Chondrocyte (in vitro differentiated cells): ENCODE measurements at regions not wholly inside any gene's neighbourhood (a gene's known extent, or its start where the extent isn't known, plus 50 kb on each side); places are given as distances from the start of the nearest gene placed in this dataset.

Source experiments
- DNase-seq: peaks from one replicate; pipeline ENCODE4 v3.0.0; 2021; ENCODE audit warnings: mixed read lengths, low spot score
- H3K27ac Mint-ChIP-seq: one replicate; pipeline ENCODE4 v1.8.0; 2021; ENCODE audit warnings: mild to moderate bottlenecking, moderate library complexity, mixed read lengths; ENCODE audit not compliant: unreplicated experiment
- H3K27me3 Mint-ChIP-seq: 2 replicates; pipeline ENCODE4 v1.8.0; 2021; ENCODE audit warnings: low read depth, mixed read lengths
- H3K36me3 Mint-ChIP-seq: 2 replicates; pipeline ENCODE4 v1.8.0; 2021; ENCODE audit warnings: low read depth, mixed read lengths
- H3K4me1 Mint-ChIP-seq: 2 replicates; pipeline ENCODE4 v1.8.0; 2021; ENCODE audit warnings: low read depth, mild to moderate bottlenecking, mixed read lengths
- H3K4me3 Mint-ChIP-seq: one replicate; pipeline ENCODE4 v1.8.0; 2021; ENCODE audit warnings: mild to moderate bottlenecking, moderate library complexity, mixed read lengths; ENCODE audit not compliant: unreplicated experiment
- H3K9me3 Mint-ChIP-seq: 2 replicates; pipeline ENCODE4 v1.8.0; 2021; ENCODE audit warnings: low read depth, mixed read lengths
- TF ChIP-seq, protein P1 (sequence below): fragments of 200-600 bp; sonication (generic); IDR thresholded peaks from 2 replicates; pipeline ENCODE4 v1.5.0; 2021; ENCODE audit warnings: antibody characterized with exemption, mild to moderate bottlenecking, moderate library complexity

DNA sequence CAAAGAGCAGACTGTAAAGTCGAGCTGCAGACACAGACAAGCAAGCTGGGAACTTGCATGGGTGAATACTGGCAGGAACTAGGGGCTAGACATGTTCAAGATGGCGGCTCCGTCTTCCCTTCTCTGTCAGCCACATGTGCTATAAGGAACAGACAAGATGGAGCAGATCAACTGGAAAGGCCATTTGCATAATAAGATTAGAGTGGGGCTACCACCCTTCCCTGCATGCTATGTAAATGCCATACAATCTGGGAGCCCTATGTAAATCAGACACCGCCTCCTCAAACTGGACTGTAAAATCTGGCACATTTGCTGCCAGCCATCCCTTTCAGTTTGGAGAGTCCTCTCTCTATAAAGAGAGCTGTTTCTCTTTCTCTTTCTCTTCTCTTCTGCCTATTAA lies 640.1 kb upstream of the CDH8 start:
- DNase-seq: no peak
- Mint-ChIP-seq H3K27me3 (no peaks in the 10 kb centered on the region), H3K27ac (no peak overlapping the region), H3K36me3 (no peaks in the 10 kb centered on the region), H3K9me3 (peaks cover 39% of the 10 kb centered on the region), H3K4me3 (no peak overlapping the region), H3K4me1 (no peaks in the 10 kb centered on the region)
- TF ChIP-seq, protein P1, sequence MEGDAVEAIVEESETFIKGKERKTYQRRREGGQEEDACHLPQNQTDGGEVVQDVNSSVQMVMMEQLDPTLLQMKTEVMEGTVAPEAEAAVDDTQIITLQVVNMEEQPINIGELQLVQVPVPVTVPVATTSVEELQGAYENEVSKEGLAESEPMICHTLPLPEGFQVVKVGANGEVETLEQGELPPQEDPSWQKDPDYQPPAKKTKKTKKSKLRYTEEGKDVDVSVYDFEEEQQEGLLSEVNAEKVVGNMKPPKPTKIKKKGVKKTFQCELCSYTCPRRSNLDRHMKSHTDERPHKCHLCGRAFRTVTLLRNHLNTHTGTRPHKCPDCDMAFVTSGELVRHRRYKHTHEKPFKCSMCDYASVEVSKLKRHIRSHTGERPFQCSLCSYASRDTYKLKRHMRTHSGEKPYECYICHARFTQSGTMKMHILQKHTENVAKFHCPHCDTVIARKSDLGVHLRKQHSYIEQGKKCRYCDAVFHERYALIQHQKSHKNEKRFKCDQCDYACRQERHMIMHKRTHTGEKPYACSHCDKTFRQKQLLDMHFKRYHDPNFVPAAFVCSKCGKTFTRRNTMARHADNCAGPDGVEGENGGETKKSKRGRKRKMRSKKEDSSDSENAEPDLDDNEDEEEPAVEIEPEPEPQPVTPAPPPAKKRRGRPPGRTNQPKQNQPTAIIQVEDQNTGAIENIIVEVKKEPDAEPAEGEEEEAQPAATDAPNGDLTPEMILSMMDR: no peak

DNA sequence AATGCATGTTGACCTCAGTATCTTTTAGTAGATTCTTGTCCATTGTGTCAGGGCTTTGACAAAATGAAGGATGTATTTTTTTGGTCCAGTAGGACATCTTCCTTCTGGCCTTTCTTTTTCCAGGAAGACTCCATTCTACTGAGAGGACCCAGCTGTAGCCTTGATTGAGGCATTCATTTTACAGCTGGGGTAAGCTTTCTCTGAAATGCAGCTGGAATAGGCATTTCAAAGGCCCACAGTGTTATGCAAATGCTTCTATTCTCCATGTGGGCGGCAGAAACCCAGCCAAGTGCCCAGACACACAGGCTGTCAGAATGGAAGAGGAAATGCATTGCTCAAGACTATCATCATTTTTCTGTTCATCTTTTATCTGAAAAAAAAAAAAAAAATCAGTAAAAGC lies 629.0 kb upstream of the CDH8 start:
- Mint-ChIP-seq H3K36me3 (no peaks in the 10 kb centered on the region), H3K4me3 (no peak overlapping the region), H3K27ac (no peak overlapping the region), H3K27me3 (no peaks in the 10 kb centered on the region), H3K9me3 (peaks cover 26% of the 10 kb centered on the region), H3K4me1 (no peaks in the 10 kb centered on the region)
- TF ChIP-seq, protein P1: no peak
- DNase-seq: no peak

DNA sequence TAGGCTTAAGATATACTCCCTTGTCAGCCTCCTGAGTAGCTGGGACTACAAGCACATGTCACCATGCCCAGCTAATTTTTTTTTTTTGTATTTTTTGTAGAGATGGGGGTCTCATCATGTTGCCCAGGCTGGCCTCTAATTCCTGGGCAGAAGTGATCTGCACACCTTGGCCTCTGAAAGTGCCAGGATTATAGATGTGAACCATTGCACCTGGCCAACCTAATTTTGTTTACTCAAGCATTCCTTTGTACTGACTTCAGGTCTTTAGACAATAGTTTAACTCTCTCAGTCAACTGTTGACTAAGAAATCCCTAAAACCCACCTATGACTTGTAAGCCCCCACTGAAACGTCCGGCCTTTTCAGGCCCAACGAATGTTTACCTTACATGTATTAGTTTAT lies 628.3 kb upstream of the CDH8 start:
- Mint-ChIP-seq H3K4me1 (no peaks in the 10 kb centered on the region), H3K36me3 (no peaks in the 10 kb centered on the region), H3K27me3 (no peaks in the 10 kb centered on the region), H3K9me3 (peaks cover 19% of the 10 kb centered on the region), H3K27ac (no peak overlapping the region), H3K4me3 (no peak overlapping the region)
- TF ChIP-seq, protein P1: no peak
- DNase-seq: no peak

DNA sequence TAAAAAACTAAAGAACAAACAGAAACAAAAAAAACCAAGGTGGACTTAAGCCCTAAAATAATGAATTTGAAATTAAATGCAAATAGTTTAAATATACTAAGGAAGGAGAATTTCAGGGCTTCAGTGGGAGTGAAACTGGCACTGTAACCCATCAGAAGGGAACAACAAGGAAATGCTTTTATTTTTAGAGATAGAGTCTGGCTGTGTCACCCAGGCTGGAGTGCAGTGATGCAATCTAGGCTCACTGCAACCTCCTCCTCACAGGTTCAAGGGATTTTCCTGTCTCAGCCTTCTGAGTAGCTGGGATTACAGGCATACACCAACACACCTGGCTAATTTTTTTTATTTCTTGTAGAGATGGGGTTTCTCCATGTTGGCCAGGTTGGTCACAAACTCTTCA lies 625.2 kb upstream of the CDH8 start:
- no peak for DNase-seq
- Mint-ChIP-seq H3K9me3 (peaks cover 9% of the 10 kb centered on the region), H3K4me1 (no peaks in the 10 kb centered on the region), H3K36me3 (no peaks in the 10 kb centered on the region), H3K27ac (no peak overlapping the region), H3K4me3 (no peak overlapping the region), H3K27me3 (no peaks in the 10 kb centered on the region)
- TF ChIP-seq, protein P1: no peak

DNA sequence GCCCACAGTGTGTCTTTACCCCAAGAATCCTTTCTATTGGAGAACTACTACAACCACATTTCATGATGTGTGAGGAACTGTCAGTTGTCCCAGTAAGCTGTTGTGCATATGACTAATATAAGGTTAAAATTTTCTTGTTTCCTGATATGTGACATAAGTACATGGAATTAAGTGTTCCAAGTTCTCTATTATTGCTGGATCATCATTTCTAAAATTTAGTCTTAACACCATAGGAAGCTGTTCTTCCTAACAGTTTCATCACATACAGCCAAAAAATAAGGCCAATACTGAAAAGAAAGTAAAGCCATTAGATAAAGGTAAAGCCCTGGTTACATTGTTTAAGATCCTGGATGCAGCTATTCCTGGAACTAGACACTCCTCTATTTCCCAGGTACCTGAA lies 620.9 kb upstream of the CDH8 start:
- no peak for DNase-seq
- H3K4me3 Mint-ChIP-seq: no peak overlapping the region
- no peak overlapping the region for H3K27ac Mint-ChIP-seq
- TF ChIP-seq, protein P1: no peak
- no peaks in the 10 kb centered on the region for H3K4me1 Mint-ChIP-seq
- no peaks in the 10 kb centered on the region for H3K36me3 Mint-ChIP-seq
- no peaks in the 10 kb centered on the region for H3K27me3 Mint-ChIP-seq
- H3K9me3 Mint-ChIP-seq: peaks cover 5% of the 10 kb centered on the region
